Keratinocyte (primary cell): ENCODE measurements at regions not wholly inside any gene's neighbourhood (a gene's known extent, or its start where the extent isn't known, plus 50 kb on each side); places are given as distances from the start of the nearest gene placed in this dataset.

Experiments used
- DNase-seq: peaks from one replicate; pipeline ENCODE4 v3.0.0-alpha.2; 2011; ENCODE audit warnings: low read depth, missing footprints, low spot score
- FAIRE-seq: peaks from 2 replicates; lab custom pipeline; 2011; peaks lifted over from hg19 to GRCh38; lab: Jason Lieb, UNC
- H2AFZ ChIP-seq: 2 replicates; pipeline ENCODE4 v1.6.0; 2012; ENCODE audit warnings: low read length, control low read depth, inconsistent platforms; ENCODE audit not compliant: control insufficient read depth
- H3K27ac ChIP-seq: 2 replicates; pipeline ENCODE4 v1.5.1; 2011; ENCODE audit warnings: low read length; ENCODE audit not compliant: control insufficient read depth, insufficient read depth
- H3K27me3 ChIP-seq: 3 replicates; pipeline ENCODE4 v1.6.0; 2011; ENCODE audit warnings: low read length; ENCODE audit not compliant: control insufficient read depth, insufficient read depth; ENCODE audit errors: extremely low read depth
- H3K36me3 ChIP-seq, 2 experiments: 2 replicates in 1 of 2; 3 replicates in 1 of 2; pipeline ENCODE4 v1.5.1; 2011; ENCODE audit warnings: low read length in 2 of 2, mild to moderate bottlenecking in 1 of 2; ENCODE audit not compliant: control insufficient read depth in 2 of 2, insufficient read depth in 2 of 2; ENCODE audit errors: extremely low read depth in 1 of 2
- H3K4me1 ChIP-seq: 3 replicates; pipeline ENCODE4 v1.5.1; 2011; ENCODE audit warnings: low read length; ENCODE audit not compliant: control insufficient read depth, insufficient read depth; ENCODE audit errors: extremely low read depth
- H3K4me2 ChIP-seq: 3 replicates; pipeline ENCODE4 v1.6.0; 2011; ENCODE audit warnings: low read depth, low read length; ENCODE audit not compliant: control insufficient read depth, insufficient read depth; ENCODE audit errors: extremely low read depth
- H3K4me3 ChIP-seq, 3 experiments: fragments of 200-600 bp in 1 of 3; sonication (generic) in 1 of 3; 2 replicates in 2 of 3; 3 replicates in 1 of 3; pipeline ENCODE4 v1.5.1; 2011 to 2016; ENCODE audit warnings: low read length in 3 of 3, mild to moderate bottlenecking in 3 of 3, control low read depth in 2 of 3, inconsistent platforms in 1 of 3, low read depth in 1 of 3, mixed read lengths in 1 of 3, mixed run types in 1 of 3, moderate library complexity in 1 of 3; ENCODE audit not compliant: control insufficient read depth in 2 of 3, insufficient read depth in 2 of 3; ENCODE audit errors: extremely low read depth in 1 of 3
- H3K79me2 ChIP-seq: 2 replicates; pipeline ENCODE4 v1.6.0; 2012; ENCODE audit warnings: low read length; ENCODE audit not compliant: control insufficient read depth, insufficient read depth
- H3K9ac ChIP-seq: 3 replicates; pipeline ENCODE4 v1.6.0; 2011; ENCODE audit warnings: low read length; ENCODE audit not compliant: control insufficient read depth, insufficient read depth; ENCODE audit errors: extremely low read depth
- H3K9me1 ChIP-seq: 3 replicates; pipeline ENCODE4 v1.6.0; 2011; ENCODE audit warnings: low read length; ENCODE audit not compliant: control insufficient read depth, insufficient read depth; ENCODE audit errors: extremely low read depth
- H3K9me3 ChIP-seq: 2 replicates; pipeline ENCODE4 v1.5.1; 2012; ENCODE audit warnings: low read depth, low read length; ENCODE audit not compliant: control insufficient read depth
- H4K20me1 ChIP-seq: 3 replicates; pipeline ENCODE4 v1.6.0; 2011; ENCODE audit warnings: low read length; ENCODE audit not compliant: control insufficient read depth, insufficient read depth; ENCODE audit errors: extremely low read depth
- EZH2 ChIP-seq: IDR thresholded peaks from one replicate; pipeline ENCODE4 v1.6.1; 2012; ENCODE audit warnings: inconsistent platforms, mild to moderate bottlenecking, low read length, moderate library complexity
- dilution Hi-C: fragments of 300-500 bp; cut with MboI; formaldehyde crosslinking; loops from one replicate; pipeline ENCODE4 v1.7.0; 2020; ENCODE audit warnings: low sequenced_read_pairs; ENCODE audit not compliant: extremely low pct_ligation_motif_present
- TF ChIP-seq, protein P1 (sequence below), 3 experiments: IDR thresholded peaks in 1 of 3; conservative IDR thresholded peaks in 1 of 3; optimal IDR thresholded peaks in 1 of 3; 2 replicates in 2 of 3; 3 replicates in 1 of 3; pipeline versions ENCODE3 to v1.5.1; 2011; ENCODE audit warnings: low read length in 3 of 3, mild to moderate bottlenecking in 3 of 3, moderate library complexity in 2 of 3, control low read depth in 1 of 3, inconsistent platforms in 1 of 3; ENCODE audit not compliant: insufficient read depth in 2 of 3; ENCODE audit errors: extremely low read depth in 1 of 3

DNA sequence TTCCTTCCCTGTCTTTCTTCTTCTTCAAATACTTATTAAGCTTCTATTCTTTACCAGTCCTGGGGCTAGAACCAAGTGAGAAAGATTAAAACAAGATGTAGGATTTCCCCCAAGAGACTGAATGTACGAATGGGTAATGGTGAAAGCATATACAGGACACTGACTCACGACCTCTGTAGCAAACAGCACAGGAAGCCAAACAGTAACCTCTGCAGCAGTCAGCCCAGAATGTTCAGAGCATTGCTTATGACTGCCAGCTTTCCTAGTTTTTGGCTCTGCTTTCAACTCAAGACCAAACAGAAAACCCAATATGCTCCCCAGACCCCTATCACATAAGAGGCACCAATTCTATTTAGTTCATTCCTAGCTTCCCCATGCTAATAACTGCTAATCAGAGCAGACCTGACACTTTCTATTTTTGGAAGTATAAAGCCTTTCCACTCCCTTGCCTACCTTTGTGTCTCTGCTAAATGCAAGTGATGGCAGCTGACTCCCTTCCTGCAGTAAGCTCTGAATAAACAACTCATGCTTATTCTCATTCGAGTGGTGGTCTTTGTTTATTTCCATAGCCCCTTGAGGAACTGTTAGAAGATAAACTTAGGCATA lies 690.6 kb downstream of the EPM2A start:
- no peak for FAIRE-seq
- no peaks in the 10 kb centered on the region for H4K20me1 ChIP-seq
- H3K27me3 ChIP-seq = no peaks in the 10 kb centered on the region
- H3K4me2 ChIP-seq = no peak overlapping the region
- no peak overlapping the region for H3K9ac ChIP-seq
- no peaks in the 10 kb centered on the region for H3K9me1 ChIP-seq
- no peak overlapping the region for H2AFZ ChIP-seq
- no peaks in the 10 kb centered on the region for H3K79me2 ChIP-seq
- H3K4me1 ChIP-seq = no peaks in the 10 kb centered on the region
- H3K27ac ChIP-seq = no peak overlapping the region
- no peak for DNase-seq
- no peak overlapping the region for H3K4me3 ChIP-seq
- H3K36me3 ChIP-seq = no peaks in the 10 kb centered on the region
- TF ChIP-seq, protein P1, sequence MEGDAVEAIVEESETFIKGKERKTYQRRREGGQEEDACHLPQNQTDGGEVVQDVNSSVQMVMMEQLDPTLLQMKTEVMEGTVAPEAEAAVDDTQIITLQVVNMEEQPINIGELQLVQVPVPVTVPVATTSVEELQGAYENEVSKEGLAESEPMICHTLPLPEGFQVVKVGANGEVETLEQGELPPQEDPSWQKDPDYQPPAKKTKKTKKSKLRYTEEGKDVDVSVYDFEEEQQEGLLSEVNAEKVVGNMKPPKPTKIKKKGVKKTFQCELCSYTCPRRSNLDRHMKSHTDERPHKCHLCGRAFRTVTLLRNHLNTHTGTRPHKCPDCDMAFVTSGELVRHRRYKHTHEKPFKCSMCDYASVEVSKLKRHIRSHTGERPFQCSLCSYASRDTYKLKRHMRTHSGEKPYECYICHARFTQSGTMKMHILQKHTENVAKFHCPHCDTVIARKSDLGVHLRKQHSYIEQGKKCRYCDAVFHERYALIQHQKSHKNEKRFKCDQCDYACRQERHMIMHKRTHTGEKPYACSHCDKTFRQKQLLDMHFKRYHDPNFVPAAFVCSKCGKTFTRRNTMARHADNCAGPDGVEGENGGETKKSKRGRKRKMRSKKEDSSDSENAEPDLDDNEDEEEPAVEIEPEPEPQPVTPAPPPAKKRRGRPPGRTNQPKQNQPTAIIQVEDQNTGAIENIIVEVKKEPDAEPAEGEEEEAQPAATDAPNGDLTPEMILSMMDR (optimal IDR thresholded peaks at IDR 0.05 in 1 of 3, IDR thresholded peaks at IDR 0.05 in 1 of 3, conservative IDR thresholded peaks at IDR 0.05 in 1 of 3; ENCODE audit: extremely low read depth in 1 of 3, insufficient read depth in 2 of 3, low read length in 3 of 3) = no peak
- TF ChIP-seq EZH2 = no peak
- H3K9me3 ChIP-seq = no peaks in the 10 kb centered on the region
- dilution Hi-C loops = no loop called here

DNA sequence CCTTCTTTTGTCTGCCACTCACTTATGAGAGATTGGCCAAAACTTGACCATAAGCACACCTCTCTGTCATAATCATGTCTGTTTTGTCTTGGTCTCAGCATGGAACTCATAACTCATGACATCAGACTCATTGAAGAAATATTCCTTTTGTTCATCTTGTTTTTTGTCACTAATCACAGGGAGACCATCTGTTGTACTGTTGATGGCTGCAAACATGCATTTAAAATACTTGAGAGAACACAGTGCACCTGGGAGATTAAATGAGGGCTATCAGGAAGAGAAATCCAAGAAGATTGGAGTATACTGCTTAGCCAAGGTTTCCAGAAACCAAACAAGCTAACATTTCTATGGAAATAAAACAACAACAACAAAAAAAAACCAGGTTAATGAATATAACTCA lies 689.7 kb downstream of the EPM2A start:
- Histone ChIP-seq H3K27me3 (no peaks in the 10 kb centered on the region), H3K9ac (no peak overlapping the region), H2AFZ (no peak overlapping the region), H4K20me1 (no peaks in the 10 kb centered on the region), H3K9me3 (no peaks in the 10 kb centered on the region), H3K9me1 (no peaks in the 10 kb centered on the region), H3K4me3 (no peak overlapping the region), H3K4me1 (no peaks in the 10 kb centered on the region), H3K27ac (no peak overlapping the region), H3K4me2 (no peak overlapping the region), H3K79me2 (no peaks in the 10 kb centered on the region), H3K36me3 (no peaks in the 10 kb centered on the region)
- DNase-seq (no peak), FAIRE-seq (no peak)
- TF ChIP-seq EZH2 = no peak
- TF ChIP-seq, protein P1 (optimal IDR thresholded peaks at IDR 0.05 in 1 of 3, IDR thresholded peaks at IDR 0.05 in 1 of 3, conservative IDR thresholded peaks at IDR 0.05 in 1 of 3; ENCODE audit: extremely low read depth in 1 of 3, insufficient read depth in 2 of 3, low read length in 3 of 3) = no peak
- dilution Hi-C loops = no loop called here
